Activated CD8-positive, alpha-beta memory T cell treated with anti-CD3 and anti-CD28 coated beads, Interleukin-2, amount 50 U/mL, for 1 hour (primary cell): ENCODE measurements at regions not wholly inside any gene's neighbourhood (a gene's known extent, or its start where the extent isn't known, plus 50 kb on each side); places are given as distances from the start of the nearest gene placed in this dataset.
"Not testable (repeated sequence)": the region's sequence is repeated elsewhere in the genome, so short reads cannot be mapped to it uniquely, and the experiment has no call there.

ENCODE experiments used
- DNase-seq: peaks from one replicate; pipeline ENCODE4 v3.0.0-alpha.2; 2020; ENCODE audit errors: extremely low read depth

DNA sequence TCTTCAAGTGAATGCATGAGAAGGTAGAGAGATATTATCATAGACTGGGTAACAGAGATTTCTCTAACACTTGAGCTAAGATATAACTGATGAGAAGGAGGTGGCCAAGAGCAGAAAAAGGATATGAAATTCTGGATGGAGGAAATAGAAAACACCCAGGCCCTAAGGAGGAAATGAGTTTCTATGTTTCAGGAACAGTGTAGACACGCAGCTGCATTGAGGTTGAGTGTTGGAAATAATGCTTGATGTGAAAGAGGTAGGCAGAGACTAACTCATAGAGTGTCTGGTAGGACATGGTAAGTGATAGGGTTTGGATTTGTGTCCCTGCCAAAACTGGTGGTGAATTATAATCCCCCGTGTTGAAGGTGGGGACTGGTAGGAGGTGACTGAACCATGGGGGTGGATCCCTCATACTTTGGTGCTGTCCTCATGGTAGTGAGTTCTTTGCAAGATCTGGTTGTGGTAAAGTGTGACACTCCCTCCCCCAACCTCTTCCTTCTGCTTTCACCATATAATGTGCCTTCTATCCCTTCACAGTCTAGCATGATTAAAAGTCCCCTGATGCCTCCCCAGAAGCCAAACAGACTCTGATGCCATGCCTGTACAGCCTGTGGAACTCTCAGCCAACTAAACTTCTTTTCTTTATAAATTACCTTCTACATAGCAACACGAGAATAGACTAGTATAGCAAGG lies 787.3 kb downstream of the EDEM1 start:
- no peak for DNase-seq

DNA sequence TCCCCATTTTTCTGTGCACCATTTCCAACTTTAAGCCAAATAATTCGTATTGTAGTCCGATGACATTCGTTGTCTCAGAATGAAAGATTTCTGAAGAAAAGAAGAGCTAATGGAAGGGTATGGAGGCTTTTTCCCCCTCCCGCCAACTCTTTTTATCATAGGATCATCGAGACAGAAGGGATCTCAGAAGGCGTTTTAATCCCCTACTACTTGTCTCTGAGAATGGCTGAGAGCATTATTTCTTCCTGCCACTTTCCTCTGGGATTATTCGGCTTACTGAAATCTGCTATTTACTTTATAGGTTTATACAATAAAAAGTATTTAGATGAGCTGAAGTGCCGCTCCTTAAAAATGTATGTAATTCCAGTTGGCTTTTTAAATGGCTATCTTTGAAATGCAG lies 789.8 kb downstream of the EDEM1 start:
- DNase-seq, result no peak

DNA sequence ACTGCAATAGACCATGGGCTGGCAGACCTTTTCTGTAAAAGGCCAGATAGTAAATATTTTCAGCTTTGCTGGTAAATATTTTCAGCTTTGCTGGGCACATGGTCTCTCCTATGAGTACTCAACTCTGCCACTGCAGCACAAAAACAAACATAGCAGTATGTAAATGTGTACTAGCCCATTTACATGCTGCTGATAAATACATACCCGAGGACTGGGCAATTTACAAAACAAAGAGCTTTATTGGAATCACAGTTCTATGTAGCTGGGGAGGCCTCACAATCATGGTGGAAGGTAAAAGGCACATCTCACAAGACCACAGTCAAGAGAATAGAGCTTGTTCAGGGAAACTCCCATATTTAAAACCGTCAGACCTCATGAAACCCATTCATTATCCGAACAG lies 793.0 kb downstream of the EDEM1 start:
- no peak for DNase-seq

DNA sequence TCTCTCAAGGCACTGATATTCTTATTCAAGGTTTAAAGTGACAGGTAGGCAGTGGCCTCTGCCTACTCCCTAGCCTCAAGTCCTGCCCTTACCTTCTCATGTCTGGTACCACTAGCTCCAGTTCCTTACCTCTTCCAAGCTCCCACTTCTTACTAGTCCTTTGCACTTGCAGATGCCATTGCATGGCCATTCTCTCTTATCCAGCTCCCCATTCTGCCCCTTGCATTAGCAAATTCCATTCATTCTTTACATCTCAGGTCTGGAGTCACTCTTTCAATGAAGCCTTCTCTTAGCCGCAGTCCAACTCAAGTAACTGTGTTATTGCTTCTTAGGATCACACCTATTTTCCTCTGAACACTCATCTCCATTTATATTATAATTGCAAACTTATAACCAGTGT lies 807.1 kb downstream of the EDEM1 start:
- DNase-seq, result no peak

DNA sequence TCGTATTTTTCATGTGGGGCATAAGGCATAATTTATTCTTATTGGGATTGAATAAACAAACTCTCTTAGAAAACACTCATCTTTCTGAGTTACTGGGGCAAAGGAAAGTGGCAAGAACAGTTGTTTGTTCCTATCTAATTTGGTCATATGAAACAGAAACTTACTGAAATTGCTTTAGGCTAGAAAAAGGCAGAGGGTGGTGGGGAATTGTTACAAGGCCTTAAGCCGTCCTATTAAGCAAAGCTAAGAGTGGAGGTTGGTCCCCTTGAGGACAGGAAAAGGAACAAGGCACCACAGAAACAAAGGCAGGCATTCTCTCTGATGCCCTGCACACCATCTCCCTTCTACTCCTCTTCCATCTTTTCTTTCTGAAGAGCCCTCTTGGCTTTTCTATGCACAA lies 830.9 kb downstream of the EDEM1 start:
- DNase-seq, result no peak

DNA sequence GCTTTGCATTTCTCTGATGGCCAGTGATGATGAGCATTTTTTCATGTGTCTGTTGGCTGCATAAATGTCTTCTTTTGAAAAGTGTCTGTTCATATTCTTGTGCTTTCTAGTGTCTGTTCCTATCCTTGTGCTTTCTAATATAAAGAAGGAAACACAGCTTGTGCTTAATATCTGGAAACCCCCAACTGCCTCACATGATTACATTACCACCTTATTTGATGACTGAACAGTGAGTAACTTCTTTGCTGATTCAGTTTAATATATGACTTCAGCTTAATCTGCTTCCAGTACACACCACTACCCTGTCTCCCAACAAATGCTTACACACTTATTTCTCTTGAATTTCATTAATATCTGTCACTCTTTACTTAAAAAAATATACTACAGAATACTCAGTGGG lies 835.1 kb downstream of the EDEM1 start:
- DNase-seq, result no peak

DNA sequence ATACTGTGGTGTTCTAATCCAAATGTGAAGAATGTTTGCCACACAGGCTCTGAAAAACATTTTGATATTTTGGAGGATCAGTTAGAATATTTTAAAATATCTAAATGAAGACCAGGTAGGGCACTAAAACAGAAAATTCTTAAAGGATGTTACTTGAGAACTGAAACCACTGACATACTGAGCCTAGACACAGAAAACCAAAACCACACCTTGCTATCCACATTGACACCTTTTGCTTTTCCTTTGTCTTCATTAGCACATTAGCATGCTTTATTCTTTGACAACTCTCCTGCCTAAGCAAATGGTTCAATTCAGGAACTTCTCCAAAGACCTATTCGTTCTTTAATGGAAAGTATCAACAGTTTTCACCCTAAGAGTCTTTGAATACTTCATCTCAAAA lies 835.9 kb upstream of the GRM7 start:
- no peak for DNase-seq

DNA sequence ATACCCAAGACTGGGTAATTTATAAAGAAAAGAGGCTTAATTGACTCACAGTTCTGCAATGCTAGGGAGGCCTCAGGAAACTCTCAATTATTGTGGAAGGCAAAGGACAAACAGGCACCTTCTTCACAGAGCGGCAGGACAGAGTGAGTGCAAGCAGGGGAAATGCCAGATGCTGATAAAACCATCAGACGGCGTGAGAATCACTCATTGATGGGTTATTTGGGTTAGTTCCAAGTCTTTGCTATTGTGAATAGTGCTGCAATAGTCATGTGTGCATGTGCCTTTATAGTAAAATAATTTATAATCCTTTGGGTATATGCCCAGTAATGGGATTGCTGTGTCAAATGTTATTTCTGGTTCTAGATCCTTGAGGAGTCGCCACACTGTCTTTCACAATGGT lies 830.3 kb upstream of the GRM7 start:
- DNase-seq, result not testable (repeated sequence)

DNA sequence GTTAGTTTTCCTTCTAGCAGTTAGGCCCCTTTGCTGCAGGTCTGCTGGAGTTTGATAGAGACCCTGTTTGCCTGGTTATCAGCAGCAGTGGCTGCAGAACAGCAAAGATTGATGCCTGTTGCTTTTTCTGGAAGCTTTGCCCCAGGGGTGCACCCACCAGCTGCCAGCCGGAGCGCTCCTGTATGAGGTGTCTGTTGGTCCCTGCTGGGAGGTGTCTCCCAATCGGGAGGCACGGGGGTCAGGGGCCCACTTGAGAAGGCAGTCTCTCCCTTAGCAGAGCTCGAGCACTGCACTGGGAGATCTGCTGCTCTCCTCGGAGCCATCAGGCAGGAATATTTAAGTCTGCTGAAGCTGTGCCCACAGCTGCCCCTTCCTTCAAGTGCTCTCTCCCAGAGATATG lies 825.3 kb upstream of the GRM7 start:
- no peak for DNase-seq

DNA sequence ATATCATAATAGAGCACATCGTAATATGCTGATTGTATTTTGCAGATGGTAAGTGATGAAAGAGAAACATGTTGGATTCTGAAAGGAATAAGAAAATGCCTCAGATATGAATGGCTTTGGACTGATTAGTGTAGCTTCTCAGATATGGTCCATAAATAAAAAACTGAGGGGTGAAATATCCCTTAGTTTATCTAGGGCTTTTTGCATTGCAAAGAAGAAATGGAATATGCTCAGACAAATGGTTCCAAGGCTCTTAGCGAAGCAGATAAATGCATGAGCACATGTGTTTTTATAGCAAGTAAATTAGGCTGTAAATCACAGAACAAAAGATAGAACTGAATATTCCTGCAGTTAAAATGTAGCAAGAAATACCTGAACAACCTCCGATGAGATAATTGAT lies 820.9 kb upstream of the GRM7 start:
- no peak for DNase-seq

DNA sequence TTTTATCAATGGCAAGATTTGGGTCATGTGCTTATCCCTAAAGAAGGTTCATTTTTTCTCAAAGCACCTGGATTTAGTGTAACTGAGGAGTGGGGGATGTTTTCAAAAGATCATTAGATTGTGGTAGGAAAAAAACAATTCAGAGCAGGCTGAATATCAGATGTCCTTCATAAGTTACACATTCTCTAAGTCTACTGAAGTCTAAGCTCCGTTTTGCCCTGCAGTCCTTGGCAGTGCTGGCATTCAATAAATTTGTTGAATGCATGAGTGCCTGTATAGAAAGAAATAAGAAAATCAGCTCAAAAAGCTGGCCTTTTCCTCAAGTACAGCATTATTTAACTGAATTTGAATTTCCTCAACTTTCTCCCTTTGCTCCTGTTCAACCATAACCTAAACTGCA lies 819.0 kb upstream of the GRM7 start:
- no peak for DNase-seq

DNA sequence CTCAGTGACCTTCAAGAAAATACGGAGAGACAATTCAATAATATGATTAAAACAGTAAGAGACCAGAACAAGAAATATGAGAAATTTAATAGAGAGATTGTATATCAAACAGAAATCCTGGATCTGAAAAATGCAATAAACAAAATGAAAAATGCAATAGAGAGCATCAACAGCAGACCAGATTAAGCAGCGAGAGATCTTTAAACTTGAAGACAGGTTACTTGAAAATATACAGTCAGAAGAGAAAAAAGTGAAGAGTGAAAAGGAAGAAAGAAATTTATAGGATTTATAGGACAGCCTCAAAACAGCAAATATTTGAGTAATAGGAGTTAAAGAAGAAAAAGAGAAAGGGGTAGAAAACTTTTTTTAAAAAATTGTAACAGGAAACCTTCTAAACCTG lies 813.9 kb upstream of the GRM7 start:
- no peak for DNase-seq

DNA sequence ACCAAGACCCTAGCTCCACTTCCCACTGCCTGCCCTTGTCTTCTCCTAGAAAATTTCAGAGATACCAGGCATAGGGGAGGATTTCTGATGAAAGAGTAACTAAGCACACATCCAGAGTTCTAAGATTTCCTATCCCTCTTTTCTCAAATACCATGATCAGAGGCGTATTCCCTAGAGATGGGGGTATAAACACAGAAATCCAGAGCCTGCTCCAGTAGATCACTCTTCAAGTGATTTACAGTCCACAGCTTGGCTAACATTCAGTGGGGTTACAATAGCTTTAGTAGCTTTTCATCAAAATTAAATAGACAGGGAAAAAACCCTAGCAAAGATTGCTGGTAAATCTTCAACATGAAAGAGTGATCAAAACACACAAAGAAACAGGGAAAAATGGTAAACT lies 800.7 kb upstream of the GRM7 start:
- DNase-seq, result no peak

DNA sequence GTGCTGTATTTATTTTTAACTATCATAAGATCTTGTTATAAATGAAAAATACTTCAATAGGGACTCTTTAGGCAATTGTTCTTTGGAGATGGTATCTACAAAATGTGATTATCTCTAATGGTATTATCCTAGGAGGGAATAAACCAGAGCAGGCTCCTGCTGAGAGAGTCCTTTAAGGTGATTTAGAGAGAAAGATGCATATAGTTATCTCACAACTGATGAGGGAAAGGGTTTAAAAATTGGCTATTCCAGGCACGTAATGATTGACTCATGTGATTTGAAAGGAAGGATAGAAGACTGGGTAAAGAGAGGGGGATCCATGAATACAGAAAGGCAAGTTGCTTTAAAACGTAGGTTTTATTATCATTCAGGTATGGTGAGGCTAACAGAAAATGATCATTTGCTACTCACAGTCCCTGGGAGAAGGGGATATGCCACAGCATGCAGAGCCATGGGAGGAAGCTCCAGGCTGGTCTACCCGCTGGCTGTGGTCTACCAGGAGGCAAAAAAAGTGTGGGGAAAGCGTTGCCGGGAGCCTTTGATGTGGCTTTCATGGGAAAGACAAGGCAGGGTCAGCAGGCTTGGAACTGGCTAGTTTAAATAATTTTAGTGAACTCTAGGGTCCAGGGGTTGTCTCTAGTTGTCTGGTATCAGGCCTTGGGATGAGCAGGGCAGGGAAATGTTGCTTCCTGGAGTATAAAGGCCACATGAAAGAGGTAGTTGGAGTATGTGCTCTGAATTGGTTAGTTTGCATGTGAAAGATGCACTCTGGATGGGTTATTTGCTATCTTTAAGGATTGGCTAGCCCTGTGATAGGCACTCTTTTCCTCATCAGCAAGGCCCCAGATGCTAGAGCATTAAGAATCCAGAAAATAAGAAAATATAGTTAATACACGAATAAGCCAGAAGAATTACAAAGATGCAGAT lies 798.4 kb upstream of the GRM7 start:
- no peak for DNase-seq

DNA sequence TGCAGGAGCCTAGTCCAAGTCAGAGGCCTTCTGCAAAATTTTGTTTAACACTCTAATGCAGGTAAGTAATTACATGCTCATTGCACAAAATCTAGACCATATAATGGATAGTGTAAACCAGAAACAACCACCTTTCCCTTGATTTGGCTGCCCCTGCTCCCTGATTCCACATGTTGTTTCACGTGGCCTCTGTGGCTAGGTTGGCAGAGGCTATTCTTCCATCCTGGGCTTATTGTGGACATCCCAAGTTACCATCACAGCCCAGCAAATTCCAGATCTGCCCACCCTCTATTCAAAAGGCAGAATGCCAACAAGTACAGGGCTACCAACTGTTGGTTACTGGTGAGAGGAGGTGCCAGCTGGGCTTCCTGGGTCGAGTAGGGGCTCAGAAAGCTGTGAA lies 794.5 kb upstream of the GRM7 start:
- no peak for DNase-seq

DNA sequence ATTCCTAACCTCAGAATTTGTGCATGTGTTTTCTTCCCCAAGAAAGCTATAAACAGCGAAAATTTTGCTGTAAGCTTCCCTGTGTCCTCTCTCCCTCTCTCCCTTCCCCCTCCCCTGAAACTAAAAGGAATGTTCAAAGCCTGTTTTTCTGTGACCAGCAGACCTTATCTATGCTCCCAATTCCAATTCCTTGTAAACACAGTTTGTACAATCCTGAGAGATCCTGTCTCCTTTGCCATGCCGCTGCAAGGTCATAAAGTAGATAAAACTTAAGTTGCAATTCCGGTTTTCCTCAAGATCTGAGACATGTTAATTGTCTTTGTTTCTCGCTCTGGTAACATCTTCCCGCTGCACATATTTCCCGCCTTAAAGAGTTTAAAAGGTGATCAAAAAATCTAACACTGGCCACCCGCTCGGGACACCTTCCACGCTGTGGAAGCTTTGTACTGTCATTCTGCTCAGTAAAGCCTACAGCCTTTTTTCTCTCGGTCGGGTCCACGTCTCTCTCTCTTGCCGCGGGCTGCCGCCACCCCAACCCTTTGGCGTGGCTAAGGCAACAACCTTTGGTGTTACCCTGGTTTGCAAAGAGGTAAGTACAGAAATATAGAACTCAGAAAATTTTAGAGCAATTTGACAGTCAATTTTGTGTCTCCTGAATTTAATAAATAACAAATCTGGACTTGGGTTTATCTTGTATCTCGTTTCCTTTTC lies 793.9 kb upstream of the GRM7 start:
- not testable (repeated sequence) for DNase-seq

DNA sequence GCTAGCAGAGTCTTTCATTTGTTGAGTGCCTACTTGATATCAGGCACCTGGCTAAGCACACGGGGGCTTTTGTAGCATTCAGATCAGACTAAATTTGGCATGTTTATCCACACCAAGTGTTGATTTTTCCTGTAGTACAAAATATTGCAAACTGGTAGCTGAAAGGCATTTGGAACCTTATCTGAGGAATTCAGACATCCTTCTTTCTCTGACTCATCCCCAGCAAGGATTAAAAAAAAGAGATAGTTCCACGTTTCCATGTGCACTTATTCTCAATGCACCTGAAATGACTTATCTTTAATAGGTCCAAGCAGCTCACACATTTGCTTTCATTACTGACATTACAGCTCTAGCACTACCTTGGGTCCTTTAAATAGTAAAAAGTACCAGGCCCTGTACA lies 786.0 kb upstream of the GRM7 start:
- DNase-seq, result no peak

DNA sequence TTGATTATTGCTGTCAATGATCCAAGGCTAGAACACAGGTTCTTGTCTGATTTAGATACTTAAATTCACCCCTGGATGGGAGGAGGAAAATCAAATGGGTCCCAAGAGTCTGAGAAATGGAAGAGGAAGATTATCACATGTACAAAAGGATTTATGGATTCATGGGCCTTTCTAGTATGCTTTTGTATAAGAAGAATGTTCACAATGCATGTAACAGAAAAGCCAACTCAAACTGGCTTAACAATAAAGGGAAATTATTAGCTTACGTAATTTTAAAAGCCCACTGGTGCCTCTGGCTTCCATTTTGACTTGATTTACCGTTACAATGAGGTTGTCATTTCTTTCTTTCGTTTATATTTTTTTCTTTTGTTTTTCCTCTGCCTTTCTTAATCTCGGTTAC lies 782.5 kb upstream of the GRM7 start:
- no peak for DNase-seq

DNA sequence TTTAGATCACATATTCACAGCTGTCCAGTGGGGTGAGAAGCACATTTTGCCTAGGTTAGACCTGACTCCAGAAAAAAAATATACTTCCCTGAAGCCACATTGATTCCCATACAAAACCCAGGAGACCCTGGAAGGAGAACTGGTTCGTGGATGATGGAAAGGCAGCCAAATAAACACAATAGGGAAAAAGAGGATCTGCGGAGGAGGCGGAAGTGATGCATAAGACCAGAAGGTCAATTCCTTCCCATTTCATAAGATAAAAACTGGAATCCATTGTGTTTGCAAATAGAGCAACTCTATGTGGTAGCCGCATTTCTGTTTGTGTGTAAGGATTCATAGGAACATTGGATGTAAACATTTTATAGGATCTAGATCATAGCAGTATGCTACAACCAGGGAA lies 781.9 kb upstream of the GRM7 start:
- no peak for DNase-seq

DNA sequence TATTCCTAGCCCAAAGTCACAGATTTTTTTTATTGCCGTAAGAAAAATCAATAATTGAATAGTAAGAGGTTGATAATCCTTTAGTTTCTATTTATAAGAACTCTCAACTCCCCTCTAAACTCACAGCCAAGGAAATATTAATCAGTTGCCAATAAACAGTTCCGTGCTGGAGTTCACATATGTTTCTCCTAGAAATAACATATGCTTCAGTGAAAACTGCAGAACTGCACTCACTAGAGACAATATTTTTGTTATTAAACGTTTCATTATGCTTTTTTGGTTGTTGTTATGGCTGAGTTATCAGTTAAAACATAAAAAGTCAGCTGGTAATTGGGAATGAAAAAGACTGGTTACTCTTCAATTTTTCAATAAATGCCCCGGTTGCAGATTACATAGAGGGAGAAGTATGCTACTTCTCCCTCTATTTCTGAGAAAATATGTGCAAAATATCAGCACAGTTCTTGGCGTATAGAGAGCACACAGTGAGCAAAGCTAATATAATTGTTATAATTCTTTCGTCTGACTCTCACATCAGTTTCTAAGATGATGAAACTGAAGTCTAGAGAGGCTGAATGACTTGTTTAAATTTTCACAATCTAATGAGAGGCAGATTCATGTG lies 781.2 kb upstream of the GRM7 start:
- no peak for DNase-seq

DNA sequence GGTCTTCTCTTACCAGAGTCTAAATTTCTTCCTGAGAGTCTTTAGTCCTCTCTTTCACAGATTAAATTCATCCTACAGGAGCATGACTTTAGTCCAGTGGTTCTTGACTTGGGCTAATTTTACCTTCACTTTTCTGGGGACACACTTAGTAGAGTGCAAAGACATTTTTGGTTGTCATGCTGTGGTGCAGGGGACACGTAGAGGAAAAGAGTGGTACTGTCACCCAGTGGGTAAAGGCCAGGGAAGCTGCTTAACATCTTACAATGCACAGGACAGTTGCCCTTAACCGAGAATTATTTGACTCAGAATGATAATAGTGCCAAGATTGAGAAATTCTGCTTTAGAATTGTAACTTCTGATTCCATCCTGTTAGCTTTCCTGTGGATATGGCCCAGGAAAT lies 772.5 kb upstream of the GRM7 start:
- DNase-seq, result no peak

DNA sequence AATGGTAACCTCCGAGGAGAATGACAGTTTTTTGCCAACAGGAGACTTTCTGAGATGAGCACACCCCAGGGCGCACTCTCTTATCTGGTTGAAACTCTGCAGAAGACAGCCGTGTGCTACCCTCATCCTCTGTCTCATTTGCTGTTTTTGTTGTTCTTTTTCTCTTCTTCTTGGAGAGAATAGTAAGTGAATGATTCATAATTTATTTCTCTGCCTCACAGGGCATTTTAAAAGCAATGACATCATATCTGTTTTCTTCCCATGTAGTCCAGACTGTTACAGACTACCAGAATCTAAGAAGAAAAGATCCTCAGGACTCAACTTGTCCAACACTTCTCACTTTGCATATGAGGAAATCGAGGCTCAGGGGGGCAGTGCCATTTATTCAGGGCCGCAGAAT lies 771.1 kb upstream of the GRM7 start:
- no peak for DNase-seq
